Sigmoid colon (tissue), 6 donors: ENCODE measurements at regions not wholly inside any gene's neighbourhood (a gene's known extent, or its start where the extent isn't known, plus 50 kb on each side); places are given as distances from the start of the nearest gene placed in this dataset.

Experiments
- DNase-seq: peaks from one replicate; pipeline ENCODE4 v3.0.0-alpha.2; 2019
- H3K27ac ChIP-seq, 4 donors: fragments of 200-600 bp; sonication (generic); one replicate each; pipeline ENCODE4 v1.5.1; 2016 to 2019; ENCODE audit warnings: mild to moderate bottlenecking in 1 of 4
- H3K27me3 ChIP-seq, 3 donors: fragments of 200-600 bp; sonication (generic); one replicate each; pipeline ENCODE4 v1.5.1; 2019; ENCODE audit warnings: mild to moderate bottlenecking in 1 of 3
- H3K36me3 ChIP-seq, 4 donors: fragments of 200-600 bp; sonication (generic); one replicate each; pipeline ENCODE4 v1.5.1; 2016 to 2019
- H3K4me1 ChIP-seq, 4 donors: fragments of 200-600 bp; sonication (generic); one replicate each; pipeline ENCODE4 v1.5.1; 2017 to 2019
- H3K4me3 ChIP-seq, 4 donors: fragments of 200-600 bp; sonication (generic); one replicate each; pipeline ENCODE4 v1.5.1; 2017 to 2019; ENCODE audit warnings: mild to moderate bottlenecking in 2 of 4, moderate library complexity in 1 of 4
- H3K9me3 ChIP-seq, 4 donors: fragments of 200-600 bp in 3 of 4; sonication (generic) in 3 of 4; one replicate each; pipeline versions ENCODE4 v1.5.1 to v1.6.1; 2013 to 2019
- CTCF ChIP-seq, 4 experiments: fragments of 450-650 bp in 3 of 4; fragments of 200-600 bp in 1 of 4; IDR thresholded peaks; one replicate each; pipeline ENCODE4 v1.5.1; 2016 to 2019; ENCODE audit warnings: antibody characterized with exemption in 4 of 4, mild to moderate bottlenecking in 3 of 4, moderate library complexity in 2 of 4
- EP300 ChIP-seq, 4 donors: sonication (generic); formaldehyde crosslinking; IDR thresholded peaks; one replicate each; pipeline ENCODE4 v1.6.1; 2017; ENCODE audit warnings: antibody characterized with exemption in 4 of 4
- POLR2A ChIP-seq, 2 donors: fragments of 450-650 bp; IDR thresholded peaks; one replicate each; pipeline ENCODE4 v1.6.1; 2016; ENCODE audit warnings: antibody characterized with exemption in 2 of 2, mild to moderate bottlenecking in 2 of 2, moderate library complexity in 2 of 2
- POLR2AphosphoS5 ChIP-seq, 4 donors: sonication (generic); formaldehyde crosslinking; IDR thresholded peaks; one replicate each; pipeline ENCODE4 v1.6.1; 2017; ENCODE audit warnings: antibody characterized with exemption in 4 of 4
- WGBS, 2 donors: extraction: QIAGEN DNeasy Blood & Tissue Kit; methylation state at CpG; one replicate each; pipeline ENCODE4 v1.1.7; 2013; 5-methylcytosine and 5-hydroxymethylcytosine counted together
- intact Hi-C: fragments of 100-400 bp; cut with DNase I; formaldehyde crosslinking; loops from one replicate; pipeline ENCODE4 v1.15.1; 2023
- donor health status: healthy with polysubstance abuse.
- donor health status: healthy.

- Histone ChIP-seq H3K4me1 (peaks cover 0 to 8% (median 3%) of the 10 kb centered on the region in 4 donors), H3K27me3 (no peaks in the 10 kb centered on the region), H3K36me3 (no peaks in the 10 kb centered on the region), H3K4me3 (no peak overlapping the region), H3K27ac (no peak overlapping the region), H3K9me3 (no peaks in the 10 kb centered on the region)
- intact Hi-C loops: no loop called here
- DNase-seq: no peak
- WGBS, 2 donors: 20 to 62% methylated on average over 3 of the region's 3 CpGs
- TF ChIP-seq EP300 (IDR thresholded peaks at IDR 0.05) (no peak), POLR2AphosphoS5 (IDR thresholded peaks at IDR 0.05) (no peak), POLR2A (IDR thresholded peaks at IDR 0.05) (no peak), CTCF (IDR thresholded peaks at IDR 0.05) (no peak)
Observed at GRCh38 chr17:71224824-71225575, 895.8 kb upstream of the SOX9 start.

GRCh38 chr17:71227841-71228240 lies 893.0 kb upstream of the SOX9 start:
- Histone ChIP-seq H3K9me3 (no peaks in the 10 kb centered on the region), H3K4me1 (peaks cover 0 to 8% (median 3%) of the 10 kb centered on the region in 4 donors), H3K36me3 (no peaks in the 10 kb centered on the region), H3K4me3 (no peak overlapping the region), H3K27ac (no peak overlapping the region), H3K27me3 (no peaks in the 10 kb centered on the region)
- intact Hi-C loops: no loop called here
- TF ChIP-seq EP300 (IDR thresholded peaks at IDR 0.05) (no peak), POLR2A (IDR thresholded peaks at IDR 0.05) (no peak), CTCF (IDR thresholded peaks at IDR 0.05) (no peak), POLR2AphosphoS5 (IDR thresholded peaks at IDR 0.05) (no peak)
- 75 to 85% methylated on average over 2 of the region's 2 CpGs for WGBS, 2 donors
- no peak for DNase-seq

- intact Hi-C loops: no loop called here
Observed at GRCh38 chr17:71229070-71229469, 891.8 kb upstream of the SOX9 start.

GRCh38 chr17:71232801-71233559 lies 887.8 kb upstream of the SOX9 start:
- Histone ChIP-seq H3K4me1 (no peaks in the 10 kb centered on the region), H3K4me3 (no peak overlapping the region), H3K36me3 (no peaks in the 10 kb centered on the region), H3K27ac (no peak overlapping the region), H3K27me3 (no peaks in the 10 kb centered on the region), H3K9me3 (no peaks in the 10 kb centered on the region)
- intact Hi-C loops: no loop called here
- TF ChIP-seq CTCF (IDR thresholded peaks at IDR 0.05): no peak
- TF ChIP-seq POLR2AphosphoS5 (IDR thresholded peaks at IDR 0.05): no peak
- no peak for TF ChIP-seq EP300 (IDR thresholded peaks at IDR 0.05)
- TF ChIP-seq POLR2A (IDR thresholded peaks at IDR 0.05): no peak
- no peak for DNase-seq
- 81 to 86% methylated on average over 9 of the region's 9 CpGs for WGBS, 2 donors

More at GRCh38 chr17:71229070-71229469, 891.8 kb upstream of the SOX9 start:
- Histone ChIP-seq H3K27me3 (no peaks in the 10 kb centered on the region), H3K36me3 (no peaks in the 10 kb centered on the region), H3K4me1 (peaks cover 0 to 8% (median 3%) of the 10 kb centered on the region in 4 donors), H3K27ac (no peak overlapping the region), H3K4me3 (no peak overlapping the region), H3K9me3 (no peaks in the 10 kb centered on the region)
- 6 to 42% methylated on average over 1 of the region's 1 CpG for WGBS, 2 donors
- no peak for DNase-seq
- TF ChIP-seq CTCF (IDR thresholded peaks at IDR 0.05) (no peak), EP300 (IDR thresholded peaks at IDR 0.05) (no peak), POLR2A (IDR thresholded peaks at IDR 0.05) (no peak), POLR2AphosphoS5 (IDR thresholded peaks at IDR 0.05) (no peak)
